ENCODE measurements at regions not wholly inside any gene's neighbourhood (a gene's known extent, or its start where the extent isn't known, plus 50 kb on each side); places are given as distances from the start of the nearest gene placed in this dataset.

DNA sequence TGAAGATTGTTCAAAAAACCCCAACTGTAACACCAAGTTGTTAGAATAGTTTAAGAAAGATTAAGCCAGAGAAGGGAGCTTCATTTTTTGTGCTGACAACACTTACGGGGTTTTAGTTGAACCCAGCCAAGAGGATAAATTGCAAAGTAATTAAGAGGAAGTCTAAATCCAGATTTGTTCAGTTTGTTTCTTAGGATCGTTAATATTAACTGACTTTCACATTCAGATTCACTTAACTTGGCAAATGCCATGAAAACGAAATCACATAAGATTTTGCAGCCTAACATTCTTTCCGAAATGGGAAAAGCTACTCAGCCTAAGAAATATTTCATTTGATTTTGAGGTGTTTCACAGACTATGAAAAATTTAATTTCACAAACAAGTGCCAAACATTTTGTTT is 511.3 kb downstream of the TRIML1 start:
- Histone ChIP-seq H2AK5ac (ENCODE audit: low read depth, low read length) (no peak overlapping the region), H2BK120ac (ENCODE audit: low read depth, low read length) (no peak overlapping the region), H3K27ac (ENCODE audit: insufficient read depth, low read length) (no peak overlapping the region), H3K9me3 (ENCODE audit: control insufficient read depth, insufficient read depth, low read length) (no peaks in the 10 kb centered on the region), H4K91ac (ENCODE audit: insufficient read depth, low read depth, low read length) (no peak overlapping the region), H3K4me1 (ENCODE audit: control insufficient read depth, insufficient read depth, low read length) (no peaks in the 10 kb centered on the region; the same call in 1 of the 2 replicates), H3K9ac (ENCODE audit: low read depth, low read length) (no peak overlapping the region), H4K20me1 (ENCODE audit: insufficient read depth, low read length) (no peaks in the 10 kb centered on the region), H3K4me3 (ENCODE audit: insufficient read depth, low read depth, low read length) (no peak overlapping the region), H2AFZ (replicated peaks; ENCODE audit: low read length, poor library complexity) (no peak overlapping the region), H4K5ac (ENCODE audit: low read depth, low read length) (no peak overlapping the region), H3K18ac (ENCODE audit: low read depth, low read length) (no peak overlapping the region), H3K23ac (ENCODE audit: low read depth, low read length) (no peak overlapping the region), H3K79me1 (ENCODE audit: low read depth in 1 of 2, low read length in 2 of 2) (no peaks in the 10 kb centered on the region), H2BK15ac (ENCODE audit: low read depth, low read length) (no peak overlapping the region), H3K9me1 (ENCODE audit: insufficient read depth, low read length) (no peaks in the 10 kb centered on the region), H3K27me3 (ENCODE audit: control insufficient read depth, insufficient read depth, low read length) (no peaks in the 10 kb centered on the region), H3K56ac (ENCODE audit: extremely low read depth, insufficient read depth, low read length) (no peak overlapping the region), H3K14ac (replicated peaks; ENCODE audit: low read depth, low read length) (no peak overlapping the region), H2BK5ac (ENCODE audit: low read depth, low read length, poor library complexity, severe bottlenecking) (no peak overlapping the region), H2BK20ac (ENCODE audit: low read depth, low read length) (no peak overlapping the region), H3K4me2 (ENCODE audit: low read depth, low read length) (no peak overlapping the region), H3K36me3 (ENCODE audit: control insufficient read depth, insufficient read depth, low read length) (no peaks in the 10 kb centered on the region), H4K8ac (ENCODE audit: low read depth in 2 of 2, low read length in 2 of 2) (no peak overlapping the region), H3K4ac (ENCODE audit: low read depth, low read length) (no peak overlapping the region), H2AK9ac (replicated peaks; ENCODE audit: low read depth, low read length, poor library complexity) (no peak overlapping the region)
- TF ChIP-seq SMC3 (IDR thresholded peaks at IDR 0.05; ENCODE audit: low read depth, low read length) (no peak), RAD21 (IDR thresholded peaks at IDR 0.05; ENCODE audit: low read length) (no peak), POLR2A (IDR thresholded peaks at IDR 0.05; ENCODE audit: low read depth, low read length) (no peak), FOS (IDR thresholded peaks at IDR 0.05; ENCODE audit: low read depth, low read length) (no peak), BHLHE40 (IDR thresholded peaks at IDR 0.05; ENCODE audit: low read depth, low read length) (no peak), ELK1 (IDR thresholded peaks at IDR 0.05; ENCODE audit: borderline replicate concordance, low read depth, low read length) (no peak), MAZ (IDR thresholded peaks at IDR 0.05; ENCODE audit: borderline replicate concordance, low read depth, low read length) (no peak), CHD1 (IDR thresholded peaks at IDR 0.05; ENCODE audit: low read depth, low read length) (no peak), USF2 (IDR thresholded peaks at IDR 0.05; ENCODE audit: low read depth, low read length) (no peak), MAFK (IDR thresholded peaks at IDR 0.05; ENCODE audit: low read depth, low read length) (no peak), CTCF (conservative IDR thresholded peaks at IDR 0.05; ENCODE audit: low read depth, low read length) (no peak), MXI1 (IDR thresholded peaks at IDR 0.05; ENCODE audit: borderline replicate concordance, low read depth, low read length) (no peak), RFX5 (IDR thresholded peaks at IDR 0.05; ENCODE audit: low read depth, low read length) (no peak), RCOR1 (IDR thresholded peaks at IDR 0.05; ENCODE audit: insufficient replicate concordance, low read length) (no peak), CEBPB (IDR thresholded peaks at IDR 0.05; ENCODE audit: low read depth, low read length) (no peak), NFE2L2 (IDR thresholded peaks at IDR 0.05; ENCODE audit: low read depth, low read length) (no peak)
- in situ Hi-C loops (cut with MboI; ENCODE audit: low sequenced_read_pairs) (no loop called here), intact Hi-C loops (cut with micrococcal nuclease) (no loop called here), dilution Hi-C loops (cut with HindIII; ENCODE audit: low sequenced_read_pairs, unreplicated experiment) (no loop called here)
- ChIA-PET CTCF (no interaction called here), POLR2A (ENCODE audit: unreplicated experiment) (no interaction called here)
- DNase-seq (no peak), ATAC-seq (ENCODE audit: low read depth) (no peak)
- no CpG with 5 or more reads among the region's 4 CpGs for WGBS, 2 experiments (ENCODE audit: extremely low coverage in 2 of 2, insufficient read length in 1 of 2)
- no TSS peak for BruUV-seq (replicated peaks)

Measured in IMR-90 (cell line).